GM19455 (cell line): ENCODE measurements at regions not wholly inside any gene's neighbourhood (a gene's known extent, or its start where the extent isn't known, plus 50 kb on each side); places are given as distances from the start of the nearest gene placed in this dataset.
"Not testable (repeated sequence)": the region's sequence is repeated elsewhere in the genome, so short reads cannot be mapped to it uniquely, and the experiment has no call there.

Source experiments
- ATAC-seq: cut with Tn5 transposase; IDR thresholded peaks from one replicate; pipeline ENCODE4 v1.9.1; 2021; ENCODE audit not compliant: unreplicated experiment

- ATAC-seq, result not testable (repeated sequence)
Observed at GRCh38 chr4:31880837-31881236, 1160.7 kb downstream of the PCDH7 start.

DNA sequence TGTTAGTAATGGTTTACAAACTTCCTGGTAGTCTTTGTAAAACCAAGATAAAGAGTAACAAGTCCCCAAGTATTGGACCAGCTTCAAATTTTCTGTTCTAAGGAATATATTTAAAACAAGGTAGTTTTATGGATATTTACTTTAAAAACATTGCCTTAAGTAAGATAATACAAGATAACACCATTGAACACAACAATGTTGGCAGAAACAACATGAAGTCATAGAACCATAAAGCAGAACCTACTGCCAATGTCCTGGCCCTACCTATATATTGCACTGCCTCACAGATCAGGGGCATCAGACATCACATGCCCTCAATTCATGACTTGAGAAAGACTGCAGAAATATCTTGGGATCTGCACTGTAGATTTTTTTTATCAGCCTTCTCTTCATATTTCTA is 1176.2 kb downstream of the PCDH7 start:
- ATAC-seq, result no peak

DNA sequence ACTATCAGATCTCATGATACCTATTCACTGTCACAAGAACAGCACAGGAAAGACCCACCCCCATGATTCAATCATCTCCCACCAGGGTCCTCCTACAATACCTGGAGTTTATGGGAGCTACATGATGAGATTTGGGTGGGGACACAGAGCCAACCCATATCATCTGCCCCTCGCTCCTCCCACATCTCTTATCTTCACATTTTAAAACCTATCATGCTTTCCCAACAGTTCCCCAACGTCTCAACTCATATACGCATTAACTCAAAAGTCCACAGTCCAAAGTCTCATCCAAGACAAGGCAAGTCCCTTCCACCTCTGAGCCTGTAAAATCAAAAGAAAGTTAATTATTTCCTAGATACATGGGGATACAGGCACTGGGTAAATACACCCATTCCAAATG is 1185.2 kb downstream of the PCDH7 start:
- no peak for ATAC-seq

GRCh38 chr4:31908261-31908660 is 1188.1 kb downstream of the PCDH7 start:
- no peak for ATAC-seq

- ATAC-seq, result no peak
Observed at GRCh38 chr4:31917334-31917733, 1197.2 kb downstream of the PCDH7 start.

GRCh38 chr4:31918891-31919290 is 1198.7 kb downstream of the PCDH7 start:
- ATAC-seq, result no peak

DNA sequence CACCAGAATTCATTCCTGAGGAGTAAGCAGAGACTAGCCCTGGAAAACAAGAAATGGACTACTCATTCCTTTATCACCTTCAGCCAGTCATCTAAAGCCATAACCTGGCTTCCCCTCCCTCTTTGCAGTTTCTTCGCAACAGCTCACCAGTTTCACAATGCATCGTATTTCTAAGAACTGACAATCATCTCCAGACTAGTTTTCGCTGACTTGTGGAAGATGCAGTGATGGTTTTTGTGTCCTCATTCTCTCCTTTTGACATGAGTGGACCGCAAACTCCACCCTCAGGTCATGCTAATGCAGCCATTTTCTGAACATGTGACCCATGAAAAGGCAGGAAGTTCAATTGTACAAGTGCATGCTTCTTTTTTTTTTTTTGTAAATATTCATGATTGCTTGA is 1203.5 kb downstream of the PCDH7 start:
- no peak for ATAC-seq

DNA sequence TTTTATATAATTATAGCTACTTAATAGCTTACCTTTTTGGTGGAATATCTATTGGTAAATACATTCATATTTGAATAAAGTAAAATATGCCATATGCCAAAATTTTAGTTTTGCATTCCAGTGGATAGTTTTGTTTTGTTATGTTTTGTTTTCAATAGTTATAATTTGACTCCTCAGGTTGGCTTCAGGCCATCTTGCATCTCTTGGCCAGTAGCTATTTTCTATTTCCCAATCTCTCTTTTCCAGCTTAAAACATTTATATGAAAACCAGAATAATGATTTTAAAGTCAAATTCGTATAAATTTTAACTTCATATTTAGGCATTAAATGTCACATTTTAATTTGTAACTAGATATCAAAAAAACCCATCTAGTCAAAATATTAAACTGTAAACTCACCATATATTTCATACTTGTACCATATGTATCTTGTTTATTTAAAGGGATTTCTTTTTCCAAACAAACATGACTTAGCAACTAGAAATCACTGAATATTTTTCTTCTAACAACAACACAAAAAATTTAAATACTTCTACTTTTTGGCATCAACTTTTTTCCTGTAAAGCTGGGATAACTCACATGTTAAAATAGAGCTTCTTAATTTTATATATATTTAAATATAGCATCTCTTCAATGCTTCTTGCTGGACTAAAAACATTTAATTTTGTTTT is 1209.6 kb downstream of the PCDH7 start:
- no peak for ATAC-seq

- no peak for ATAC-seq
Observed at GRCh38 chr4:31946456-31946855, 1226.3 kb downstream of the PCDH7 start.

DNA sequence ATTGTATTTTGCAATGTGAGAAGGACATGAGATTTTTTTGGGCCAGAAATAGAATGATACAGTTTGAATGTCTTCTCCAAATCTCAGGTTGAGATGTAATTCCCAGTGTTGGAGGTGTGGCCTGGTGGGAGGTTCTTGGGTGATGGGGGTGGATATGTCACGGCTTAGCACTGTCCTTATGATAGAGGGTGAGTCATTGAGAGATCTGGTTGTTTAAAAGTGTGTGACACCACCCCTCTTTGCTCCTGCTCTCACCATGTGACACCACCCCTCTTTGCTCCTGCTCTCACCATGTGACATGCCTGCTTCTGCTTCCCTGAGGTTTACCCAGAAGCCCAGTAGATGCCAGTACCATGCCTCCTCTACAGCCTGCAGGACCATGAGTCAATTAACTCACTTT is 1226.9 kb downstream of the PCDH7 start:
- no peak for ATAC-seq

DNA sequence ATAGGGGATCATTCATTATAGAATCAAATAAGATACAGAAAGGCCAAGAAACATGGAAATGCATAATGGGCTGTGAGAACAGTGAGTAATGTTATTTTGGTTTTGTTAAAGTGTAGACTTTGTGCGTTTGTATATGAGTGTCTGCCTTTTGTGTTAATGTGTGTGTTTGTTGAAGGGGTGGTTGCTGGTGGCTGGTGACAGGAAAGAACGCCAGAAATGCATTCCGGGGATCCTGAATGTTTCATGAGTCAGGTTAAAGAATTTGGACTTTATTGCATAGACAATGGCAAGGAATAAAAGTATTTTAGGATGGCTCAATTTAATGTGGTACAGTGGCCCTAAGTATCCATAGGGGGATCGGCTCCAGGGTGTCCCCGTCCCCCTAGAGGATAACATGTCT is 1228.9 kb downstream of the PCDH7 start:
- no peak for ATAC-seq

DNA sequence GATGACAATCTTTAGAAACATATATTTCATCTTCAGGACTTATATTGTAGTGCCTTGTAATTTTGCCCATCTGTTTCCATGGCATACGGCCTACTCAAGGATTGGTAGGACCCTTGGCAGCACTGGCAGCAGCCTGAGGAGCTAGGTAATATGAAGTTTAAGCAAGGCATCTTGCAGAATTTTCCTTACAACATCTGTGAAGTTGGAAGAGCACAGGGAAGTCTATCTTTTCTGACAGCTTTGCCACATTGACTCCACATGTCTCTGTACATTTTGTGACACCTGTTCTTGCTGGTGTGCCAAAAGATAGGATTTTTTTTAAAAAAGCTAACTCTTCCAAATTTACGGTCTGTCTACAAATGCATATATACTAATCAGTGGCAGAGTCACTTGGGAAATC is 1235.2 kb downstream of the PCDH7 start:
- no peak for ATAC-seq

- no peak for ATAC-seq
Observed at GRCh38 chr4:31959972-31960371, 1239.8 kb downstream of the PCDH7 start.

DNA sequence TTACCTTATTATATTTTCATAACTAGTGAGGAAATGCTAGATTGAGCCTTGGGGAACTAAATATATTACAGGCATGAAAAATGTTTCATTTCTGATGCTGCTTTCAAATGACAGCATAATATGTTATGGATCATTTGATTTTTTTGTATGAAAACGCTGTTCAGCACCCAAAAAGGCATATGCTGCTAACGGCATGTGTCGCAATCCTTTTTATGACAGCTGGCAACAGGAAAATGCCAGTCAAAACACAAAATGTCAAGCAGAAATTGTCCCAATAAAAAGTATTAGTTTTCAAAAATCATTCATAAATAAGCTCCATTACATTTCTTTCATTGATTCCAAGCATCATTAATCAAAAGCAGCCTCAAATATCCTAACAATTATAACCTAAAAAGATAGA is 1244.5 kb downstream of the PCDH7 start:
- no peak for ATAC-seq

GRCh38 chr4:31968842-31969241 is 1248.7 kb downstream of the PCDH7 start:
- no peak for ATAC-seq

DNA sequence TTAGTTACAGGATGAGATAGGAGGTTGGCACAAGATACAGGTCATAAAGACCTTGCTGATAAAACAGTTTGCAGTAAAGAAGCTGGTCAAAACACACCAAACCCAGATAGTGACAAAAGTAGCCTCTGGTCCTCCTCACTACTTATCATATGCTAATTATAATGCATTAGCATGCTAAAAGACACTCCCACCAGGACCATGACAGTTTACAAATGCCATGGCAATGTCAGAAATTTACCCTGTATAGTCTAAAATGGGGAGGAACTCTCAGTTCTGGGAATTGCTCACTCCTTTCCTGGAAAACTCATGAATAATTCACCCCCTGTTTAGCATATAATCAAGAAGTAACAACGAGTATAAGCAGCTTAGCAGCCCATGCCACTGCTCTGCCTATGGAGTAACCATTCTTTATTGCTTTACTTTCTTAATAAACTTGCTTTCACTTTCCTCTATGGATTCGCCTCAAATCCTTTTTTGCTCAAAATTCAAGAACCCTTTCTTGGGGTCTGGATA is 1254.4 kb downstream of the PCDH7 start:
- no peak for ATAC-seq

GRCh38 chr4:31979988-31980387 is 1259.8 kb downstream of the PCDH7 start:
- ATAC-seq, result no peak

- ATAC-seq, result no peak
Observed at GRCh38 chr4:31983246-31983645, 1263.1 kb downstream of the PCDH7 start.

GRCh38 chr4:31983677-31984076 is 1263.5 kb downstream of the PCDH7 start:
- no peak for ATAC-seq

DNA sequence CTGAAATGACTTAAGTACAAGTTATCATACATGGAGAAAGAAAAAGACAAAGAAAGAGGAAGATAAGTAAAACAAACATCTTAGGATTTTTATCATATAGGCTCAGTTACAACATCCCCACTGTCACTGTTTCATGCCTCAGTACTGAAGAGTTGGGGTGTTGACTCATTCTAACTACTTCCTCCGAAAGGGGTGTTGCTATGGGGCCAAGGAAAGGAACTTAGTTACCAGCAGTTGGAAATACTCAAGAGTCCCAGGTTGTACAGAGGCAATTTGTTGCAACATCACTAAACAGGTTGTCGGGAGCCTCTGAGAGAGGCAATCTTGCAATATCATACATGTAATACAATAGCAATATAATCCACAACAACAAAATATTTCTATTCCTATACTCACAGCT is 1264.7 kb downstream of the PCDH7 start:
- no peak for ATAC-seq

GRCh38 chr4:31995943-31996901 is 1276.1 kb downstream of the PCDH7 start:
- no peak for ATAC-seq

DNA sequence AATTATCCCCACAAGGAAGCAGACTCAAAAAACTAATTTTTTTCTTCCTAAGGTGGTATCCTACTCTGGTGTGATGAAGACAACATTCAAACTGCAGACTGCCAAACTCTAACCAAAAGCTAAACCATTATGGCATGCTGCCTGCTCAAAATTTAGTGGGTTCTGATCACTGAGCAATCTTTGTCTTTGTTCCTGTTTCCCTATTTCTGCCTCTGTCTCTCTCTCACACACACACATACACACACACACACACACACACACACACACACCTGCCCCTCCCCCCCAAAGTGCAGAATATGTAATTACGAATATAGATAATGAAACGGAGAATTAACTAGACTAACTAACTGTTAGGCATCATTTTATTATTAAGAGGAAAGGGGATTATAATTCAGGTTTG is 1278.6 kb downstream of the PCDH7 start:
- no peak for ATAC-seq
